ENCODE measurements at regions not wholly inside any gene's neighbourhood (a gene's known extent, or its start where the extent isn't known, plus 50 kb on each side); places are given as distances from the start of the nearest gene placed in this dataset.

DNA sequence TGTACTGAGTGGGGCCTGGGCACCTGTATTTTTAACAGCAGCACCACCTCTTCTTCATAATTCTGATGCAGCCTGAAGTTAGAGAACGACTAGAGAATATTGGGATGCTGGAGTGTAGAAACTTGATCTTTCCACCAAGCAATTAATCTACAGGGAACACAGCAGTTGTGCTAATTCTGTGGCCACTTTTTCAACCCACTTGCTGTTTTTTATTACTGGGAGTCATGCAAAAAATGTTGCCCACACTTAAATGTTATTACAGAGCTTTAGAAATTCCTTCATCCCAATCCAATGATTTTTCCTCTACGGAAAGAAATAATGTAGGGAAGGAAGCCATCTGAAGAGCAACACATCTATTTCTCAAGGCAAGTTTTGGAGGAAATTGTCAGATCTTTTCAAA lies 190.9 kb upstream of the TUT7 start:
- no peaks in the 10 kb centered on the region for H3K36me3 ChIP-seq (replicated peaks in 1 of 2; ENCODE audit: control insufficient read depth in 2 of 2, insufficient read depth in 2 of 2, low read length in 2 of 2)
- H3K27ac ChIP-seq (replicated peaks; ENCODE audit: low read length): no peak overlapping the region
- H3K9me3 ChIP-seq (replicated peaks in 1 of 2; ENCODE audit: control insufficient read depth in 2 of 2, insufficient read depth in 1 of 2, low read depth in 1 of 2, low read length in 2 of 2): no peaks in the 10 kb centered on the region
- no peak overlapping the region for H4K8ac ChIP-seq (ENCODE audit: low read depth, low read length)
- no peak overlapping the region for H3K18ac ChIP-seq (ENCODE audit: low read length)
- H3K14ac ChIP-seq (ENCODE audit: low read length): no peak overlapping the region
- no peak for DNase-seq (ENCODE audit: low spot score)
- no peak overlapping the region for H3K4me2 ChIP-seq (ENCODE audit: insufficient read depth, low read length, poor library complexity, severe bottlenecking)
- no peak overlapping the region for H2BK15ac ChIP-seq (ENCODE audit: low read length)
- H2AK5ac ChIP-seq (ENCODE audit: low read depth, low read length): no peak overlapping the region
- no peak overlapping the region for H3K4ac ChIP-seq (ENCODE audit: low read length)
- no peak overlapping the region for H3K23ac ChIP-seq (ENCODE audit: low read depth, low read length, poor library complexity)
- no peak overlapping the region for H3K9ac ChIP-seq (ENCODE audit: low read depth, low read length, poor library complexity)
- no peak overlapping the region for H2AFZ ChIP-seq (ENCODE audit: low read length)
- no peak overlapping the region for H4K91ac ChIP-seq (ENCODE audit: low read depth, low read length, poor library complexity)
- H3K4me1 ChIP-seq (ENCODE audit: control insufficient read depth in 2 of 2, insufficient read depth in 1 of 2, low read depth in 1 of 2, low read length in 2 of 2): peaks cover 3 to 8% of the 10 kb centered on the region in 2 donors
- no peak overlapping the region for H2BK5ac ChIP-seq (ENCODE audit: low read length)
- no peaks in the 10 kb centered on the region for H3K79me1 ChIP-seq (ENCODE audit: low read depth, low read length)
- H3K27me3 ChIP-seq (ENCODE audit: control insufficient read depth in 3 of 3, insufficient read depth in 3 of 3, low read depth in 1 of 3, low read length in 3 of 3): no peaks in the 10 kb centered on the region
- no peak overlapping the region for H2BK12ac ChIP-seq (ENCODE audit: low read length)
- H3K4me3 ChIP-seq (ENCODE audit: low read length in 2 of 2): no peak overlapping the region
- no peak overlapping the region for H2BK120ac ChIP-seq (ENCODE audit: low read depth, low read length)
- WGBS, 2 donors (ENCODE audit: extremely low coverage in 2 of 2, insufficient read length in 2 of 2, insufficient replicate concordance in 1 of 2): no CpG with 5 or more reads among the region's 2 CpGs

DNA sequence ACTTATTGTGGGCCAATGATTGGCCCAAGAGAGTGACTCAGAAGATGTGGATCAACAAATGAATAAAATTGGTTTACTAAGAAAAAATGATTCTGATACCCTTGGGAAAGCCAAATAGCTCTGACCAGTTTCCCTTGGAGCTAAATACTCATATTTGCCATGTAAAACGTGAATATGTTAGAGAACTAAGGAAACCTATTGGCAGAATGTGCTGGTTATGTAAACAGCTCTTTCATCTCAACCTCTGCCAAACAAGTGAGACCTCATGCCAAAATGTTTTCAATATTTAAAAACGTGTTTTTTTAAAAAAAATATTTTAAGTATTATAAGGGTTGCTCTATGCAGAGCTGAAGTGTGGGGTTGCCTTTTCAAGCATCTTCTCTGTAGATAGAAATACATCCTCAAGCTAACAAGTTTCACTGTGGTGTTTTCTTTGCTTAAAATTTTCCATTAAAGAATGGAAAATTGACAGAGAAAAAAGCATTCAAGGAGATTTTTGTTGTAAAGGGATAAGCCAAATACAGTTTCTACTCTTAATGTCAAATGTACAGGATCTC lies 186.9 kb upstream of the TUT7 start:
- no peak for DNase-seq (ENCODE audit: low spot score)
- H2AFZ ChIP-seq (ENCODE audit: low read length): no peak overlapping the region
- H3K4ac ChIP-seq (ENCODE audit: low read length): no peak overlapping the region
- H4K8ac ChIP-seq (ENCODE audit: low read depth, low read length): no peak overlapping the region
- H3K79me1 ChIP-seq (ENCODE audit: low read depth, low read length): no peaks in the 10 kb centered on the region
- H2BK5ac ChIP-seq (ENCODE audit: low read length): no peak overlapping the region
- no peak overlapping the region for H2BK120ac ChIP-seq (ENCODE audit: low read depth, low read length)
- H3K4me3 ChIP-seq (ENCODE audit: low read length in 2 of 2): no peak overlapping the region
- no peak overlapping the region for H3K18ac ChIP-seq (ENCODE audit: low read length)
- H3K9ac ChIP-seq (ENCODE audit: low read depth, low read length, poor library complexity): no peak overlapping the region
- no peak overlapping the region for H2BK15ac ChIP-seq (ENCODE audit: low read length)
- H3K36me3 ChIP-seq (replicated peaks in 1 of 2; ENCODE audit: control insufficient read depth in 2 of 2, insufficient read depth in 2 of 2, low read length in 2 of 2): no peaks in the 10 kb centered on the region
- no CpG with 5 or more reads among the region's 2 CpGs for WGBS, 2 donors (ENCODE audit: extremely low coverage in 2 of 2, insufficient read length in 2 of 2, insufficient replicate concordance in 1 of 2)
- H4K91ac ChIP-seq (ENCODE audit: low read depth, low read length, poor library complexity): no peak overlapping the region
- H3K27me3 ChIP-seq (ENCODE audit: control insufficient read depth in 3 of 3, insufficient read depth in 3 of 3, low read depth in 1 of 3, low read length in 3 of 3): no peaks in the 10 kb centered on the region
- H3K9me3 ChIP-seq (replicated peaks in 1 of 2; ENCODE audit: control insufficient read depth in 2 of 2, insufficient read depth in 1 of 2, low read depth in 1 of 2, low read length in 2 of 2): no peaks in the 10 kb centered on the region
- H3K27ac ChIP-seq (replicated peaks; ENCODE audit: low read length): no peak overlapping the region
- no peak overlapping the region for H2AK5ac ChIP-seq (ENCODE audit: low read depth, low read length)
- no peak overlapping the region for H3K14ac ChIP-seq (ENCODE audit: low read length)
- no peak overlapping the region for H2BK12ac ChIP-seq (ENCODE audit: low read length)
- no peak overlapping the region for H3K4me2 ChIP-seq (ENCODE audit: insufficient read depth, low read length, poor library complexity, severe bottlenecking)
- H3K4me1 ChIP-seq (ENCODE audit: control insufficient read depth in 2 of 2, insufficient read depth in 1 of 2, low read depth in 1 of 2, low read length in 2 of 2): no peaks in the 10 kb centered on the region
- no peak overlapping the region for H3K23ac ChIP-seq (ENCODE audit: low read depth, low read length, poor library complexity)

DNA sequence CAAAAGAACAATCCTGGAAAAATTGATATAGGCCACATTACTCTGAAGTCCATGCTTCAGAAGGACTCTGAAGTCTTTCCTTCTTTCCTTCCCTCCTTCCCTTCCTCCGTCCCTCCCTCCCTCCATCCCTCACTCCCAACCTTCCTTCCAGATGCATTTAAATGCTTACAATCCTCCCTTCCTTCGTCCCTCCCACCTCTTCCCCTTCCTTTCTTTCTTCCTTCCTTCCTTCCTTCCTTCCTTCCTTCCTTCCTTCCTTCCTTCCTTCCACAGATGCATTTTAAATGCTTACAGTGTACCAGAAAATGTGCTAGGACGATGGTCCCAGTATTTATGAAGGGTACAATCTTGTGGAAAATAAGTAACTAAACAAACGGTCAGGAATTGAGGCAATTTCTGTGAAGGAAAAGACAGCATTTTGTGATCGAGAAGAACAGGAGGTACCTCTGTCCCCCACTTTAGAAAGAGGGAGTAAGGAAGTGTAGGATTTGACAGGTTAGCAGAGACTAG lies 181.3 kb upstream of the TUT7 start:
- Histone ChIP-seq H2AFZ (ENCODE audit: low read length) (no peak overlapping the region), H3K27ac (replicated peaks; ENCODE audit: low read length) (no peak overlapping the region), H3K36me3 (replicated peaks in 1 of 2; ENCODE audit: control insufficient read depth in 2 of 2, insufficient read depth in 2 of 2, low read length in 2 of 2) (no peaks in the 10 kb centered on the region), H2BK5ac (ENCODE audit: low read length) (no peak overlapping the region), H3K18ac (ENCODE audit: low read length) (no peak overlapping the region), H3K23ac (ENCODE audit: low read depth, low read length, poor library complexity) (no peak overlapping the region), H4K8ac (ENCODE audit: low read depth, low read length) (no peak overlapping the region), H3K4me1 (ENCODE audit: control insufficient read depth in 2 of 2, insufficient read depth in 1 of 2, low read depth in 1 of 2, low read length in 2 of 2) (peaks cover 0 to 5% of the 10 kb centered on the region in 2 donors), H3K4ac (ENCODE audit: low read length) (no peak overlapping the region), H3K9ac (ENCODE audit: low read depth, low read length, poor library complexity) (no peak overlapping the region), H3K4me2 (ENCODE audit: insufficient read depth, low read length, poor library complexity, severe bottlenecking) (no peak overlapping the region), H3K27me3 (ENCODE audit: control insufficient read depth in 3 of 3, insufficient read depth in 3 of 3, low read depth in 1 of 3, low read length in 3 of 3) (no peaks in the 10 kb centered on the region), H3K14ac (ENCODE audit: low read length) (no peak overlapping the region), H2BK12ac (ENCODE audit: low read length) (no peak overlapping the region), H4K91ac (ENCODE audit: low read depth, low read length, poor library complexity) (no peak overlapping the region), H3K79me1 (ENCODE audit: low read depth, low read length) (no peaks in the 10 kb centered on the region), H2AK5ac (ENCODE audit: low read depth, low read length) (no peak overlapping the region), H3K9me3 (replicated peaks in 1 of 2; ENCODE audit: control insufficient read depth in 2 of 2, insufficient read depth in 1 of 2, low read depth in 1 of 2, low read length in 2 of 2) (no peaks in the 10 kb centered on the region), H3K4me3 (ENCODE audit: low read length in 2 of 2) (no peak overlapping the region), H2BK120ac (ENCODE audit: low read depth, low read length) (no peak overlapping the region), H2BK15ac (ENCODE audit: low read length) (no peak overlapping the region)
- 100% methylated on average over 1 to 2 of the region's 5 CpGs for WGBS, 2 donors (ENCODE audit: extremely low coverage in 2 of 2, insufficient read length in 2 of 2, insufficient replicate concordance in 1 of 2)
- no peak for DNase-seq (ENCODE audit: low spot score)

DNA sequence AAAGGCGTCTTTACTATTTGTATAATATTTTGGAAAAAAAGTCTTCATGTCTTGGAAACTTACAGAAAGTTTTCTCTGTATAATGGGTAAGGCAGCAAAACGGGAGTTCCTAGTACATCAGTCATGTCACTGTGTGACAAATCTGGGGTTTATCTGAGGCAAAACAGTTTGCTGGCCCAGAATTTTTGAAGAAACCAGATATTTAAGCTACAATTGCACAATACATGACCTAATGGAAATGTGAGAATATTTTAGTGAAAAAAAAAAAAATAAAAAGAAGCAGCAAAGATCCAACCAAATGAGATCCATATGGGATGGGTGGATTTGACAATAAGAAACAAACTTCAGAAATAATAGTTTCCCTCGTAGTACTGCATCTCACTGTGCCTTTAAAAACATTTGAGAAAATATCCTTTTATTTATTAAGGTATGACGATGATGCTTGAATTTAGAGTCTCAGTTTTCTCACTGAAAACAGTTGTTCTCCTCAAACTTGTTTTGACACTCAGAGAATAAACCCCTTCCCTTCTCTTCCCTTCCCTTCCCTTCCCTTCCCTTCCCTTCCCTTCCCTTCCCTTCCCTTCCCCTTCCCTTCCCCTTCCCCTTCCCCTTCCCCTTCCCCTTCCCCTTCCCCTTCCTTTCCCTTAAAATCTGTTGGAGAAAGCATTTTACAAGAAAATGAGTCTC lies 180.5 kb upstream of the TUT7 start:
- H2BK5ac ChIP-seq (ENCODE audit: low read length): no peak overlapping the region
- H3K9me3 ChIP-seq (replicated peaks in 1 of 2; ENCODE audit: control insufficient read depth in 2 of 2, insufficient read depth in 1 of 2, low read depth in 1 of 2, low read length in 2 of 2): no peaks in the 10 kb centered on the region
- no peaks in the 10 kb centered on the region for H3K36me3 ChIP-seq (replicated peaks in 1 of 2; ENCODE audit: control insufficient read depth in 2 of 2, insufficient read depth in 2 of 2, low read length in 2 of 2)
- no peak overlapping the region for H2AFZ ChIP-seq (ENCODE audit: low read length)
- no peak overlapping the region for H3K4me3 ChIP-seq (ENCODE audit: low read length in 2 of 2)
- no peak overlapping the region for H2AK5ac ChIP-seq (ENCODE audit: low read depth, low read length)
- H3K27me3 ChIP-seq (ENCODE audit: control insufficient read depth in 3 of 3, insufficient read depth in 3 of 3, low read depth in 1 of 3, low read length in 3 of 3): no peaks in the 10 kb centered on the region
- H3K18ac ChIP-seq (ENCODE audit: low read length): no peak overlapping the region
- H3K9ac ChIP-seq (ENCODE audit: low read depth, low read length, poor library complexity): no peak overlapping the region
- H3K4me1 ChIP-seq (ENCODE audit: control insufficient read depth in 2 of 2, insufficient read depth in 1 of 2, low read depth in 1 of 2, low read length in 2 of 2): peaks cover 0 to 5% of the 10 kb centered on the region in 2 donors
- no peak for DNase-seq (ENCODE audit: low spot score)
- no peak overlapping the region for H3K14ac ChIP-seq (ENCODE audit: low read length)
- H4K8ac ChIP-seq (ENCODE audit: low read depth, low read length): no peak overlapping the region
- H2BK120ac ChIP-seq (ENCODE audit: low read depth, low read length): no peak overlapping the region
- H3K27ac ChIP-seq (replicated peaks; ENCODE audit: low read length): no peak overlapping the region
- H3K4me2 ChIP-seq (ENCODE audit: insufficient read depth, low read length, poor library complexity, severe bottlenecking): no peak overlapping the region
- no peak overlapping the region for H4K91ac ChIP-seq (ENCODE audit: low read depth, low read length, poor library complexity)
- no CpG with 5 or more reads among the region's 4 CpGs for WGBS, 2 donors (ENCODE audit: extremely low coverage in 2 of 2, insufficient read length in 2 of 2, insufficient replicate concordance in 1 of 2)
- no peak overlapping the region for H3K23ac ChIP-seq (ENCODE audit: low read depth, low read length, poor library complexity)
- H3K4ac ChIP-seq (ENCODE audit: low read length): no peak overlapping the region
- no peaks in the 10 kb centered on the region for H3K79me1 ChIP-seq (ENCODE audit: low read depth, low read length)
- H2BK12ac ChIP-seq (ENCODE audit: low read length): no peak overlapping the region
- no peak overlapping the region for H2BK15ac ChIP-seq (ENCODE audit: low read length)

Measured in neuronal stem cell (in vitro differentiated cells).